GM20431 (cell line): ENCODE measurements at regions not wholly inside any gene's neighbourhood (a gene's known extent, or its start where the extent isn't known, plus 50 kb on each side); places are given as distances from the start of the nearest gene placed in this dataset.

Experiments
- in situ Hi-C: fragments of 300-500 bp; cut with MseI, MboI; formaldehyde crosslinking; loops from one replicate; pipeline ENCODE4 v1.15.0; 2020; ENCODE audit warnings: low sequenced_read_pairs; ENCODE audit not compliant: unreplicated experiment

GRCh38 chr5:112612663-112613062, 125.0 kb upstream of the APC start:
- in situ Hi-C loops, result no loop called here

GRCh38 chr5:112614285-112614684, 123.4 kb upstream of the APC start:
- in situ Hi-C loops, result no loop called here

- in situ Hi-C loops, result no loop called here
Measured at GRCh38 chr5:112614986-112615385, 122.7 kb upstream of the APC start.

GRCh38 chr5:112616812-112617547, 120.7 kb upstream of the APC start:
- in situ Hi-C loops, result no loop called here

GRCh38 chr5:112625246-112625645, 112.4 kb upstream of the APC start:
- in situ Hi-C loops, result no loop called here

- in situ Hi-C loops, result no loop called here
Measured at GRCh38 chr5:112625689-112626438, 111.8 kb upstream of the APC start.

GRCh38 chr5:112626715-112627114, 111.0 kb upstream of the APC start:
- in situ Hi-C loops, result no loop called here

GRCh38 chr5:112628214-112628980, 109.3 kb upstream of the APC start:
- in situ Hi-C loops, result no loop called here

GRCh38 chr5:112630246-112631009, 107.3 kb upstream of the APC start:
- in situ Hi-C loops, result no loop called here

- in situ Hi-C loops, result no loop called here
Measured at GRCh38 chr5:112634166-112634565, 103.5 kb upstream of the APC start.

GRCh38 chr5:112634796-112635195, 102.9 kb upstream of the APC start:
- in situ Hi-C loops, result no loop called here

- in situ Hi-C loops, result no loop called here
Measured at GRCh38 chr5:112635276-112635675, 102.4 kb upstream of the APC start.

- in situ Hi-C loops, result no loop called here
Measured at GRCh38 chr5:112635771-112636731, 101.6 kb upstream of the APC start.

- in situ Hi-C loops, result no loop called here
Measured at GRCh38 chr5:112636751-112637150, 100.9 kb upstream of the APC start.

- in situ Hi-C loops, result no loop called here
Measured at GRCh38 chr5:112637343-112637742, 100.3 kb upstream of the APC start.

- in situ Hi-C loops, result no loop called here
Measured at GRCh38 chr5:112640546-112640945, 97.1 kb upstream of the APC start.

GRCh38 chr5:112641515-112642110, 96.1 kb upstream of the APC start:
- in situ Hi-C loops, result no loop called here

- in situ Hi-C loops, result no loop called here
Measured at GRCh38 chr5:112642885-112643284, 94.8 kb upstream of the APC start.
